ENCODE measurements at regions not wholly inside any gene's neighbourhood (a gene's known extent, or its start where the extent isn't known, plus 50 kb on each side); places are given as distances from the start of the nearest gene placed in this dataset.

GRCh38 chr12:127286281-127286680 lies 980.7 kb upstream of the TMEM132C start:
- H3K9me3 ChIP-seq (replicated peaks; ENCODE audit: control insufficient read depth, insufficient read depth, low read length), result no peaks in the 10 kb centered on the region; the same call in 2 of the 3 replicates
- no peaks in the 10 kb centered on the region for H3K79me2 ChIP-seq (ENCODE audit: control insufficient read depth, insufficient read depth, low read length)
- ChIA-PET POLR2A (no interaction called here), RAD21 (ENCODE audit: unreplicated experiment) (no interaction called here), SMC1A (ENCODE audit: uncharacterized antibody, unreplicated experiment) (no interaction called here), CTCF (interaction anchor here (0.9 to 1.1 kb wide), 2 partner anchors 9 to 18 kb away, joined by 3 read pairs; no protein-coding TSS in a partner anchor)
- H2AFZ ChIP-seq (ENCODE audit: control insufficient read depth, low read depth, low read length), result no peak overlapping the region
- H3K36me3 ChIP-seq (ENCODE audit: control insufficient read depth in 2 of 2, insufficient read depth in 2 of 2, low read length in 1 of 2), result no peaks in the 10 kb centered on the region
- intact Hi-C loops (cut with micrococcal nuclease; ENCODE audit: unreplicated experiment) (no loop called here), in situ Hi-C loops (cut with MboI) (no loop called here)
- no peak for TF ChIP-seq ATF3 (IDR thresholded peaks at IDR 0.05; ENCODE audit: borderline replicate concordance, extremely low read depth, low read depth, low read length)
- TF ChIP-seq RFX5 (IDR thresholded peaks at IDR 0.05; ENCODE audit: low read depth, low read length), result no peak
- no peak for TF ChIP-seq ELK1 (IDR thresholded peaks at IDR 0.05; ENCODE audit: low read depth, low read length)
- TF ChIP-seq LARP7 (IDR thresholded peaks at IDR 0.05), result no peak
- TF ChIP-seq E2F4 (IDR thresholded peaks at IDR 0.05; ENCODE audit: low read depth, low read length), result no peak
- TF ChIP-seq CHD2 (IDR thresholded peaks at IDR 0.05; ENCODE audit: borderline replicate concordance, low read depth, low read length), result no peak
- TF ChIP-seq RELA (IDR thresholded peaks at IDR 0.05; ENCODE audit: borderline replicate concordance, partially characterized antibody), result no peak
- no peaks in the 10 kb centered on the region for H4K20me1 ChIP-seq (ENCODE audit: control insufficient read depth, insufficient read depth)
- H3K9ac ChIP-seq (ENCODE audit: control insufficient read depth, insufficient read depth, low read length), result no peak overlapping the region
- H3K4me1 ChIP-seq (ENCODE audit: control insufficient read depth, insufficient read depth, low read length), result no peaks in the 10 kb centered on the region
- no peak for DNase-seq (ENCODE audit: low read depth, low spot score)
- WGBS (ENCODE audit: insufficient coverage, insufficient replicate concordance, low lambda C conversion rate, missing lambda C conversion rate), result 6% methylated on average over 3 of the region's 3 CpGs
- H3K4me3 ChIP-seq, result no peak overlapping the region
- H3K27me3 ChIP-seq (replicated peaks in 1 of 2; ENCODE audit: control insufficient read depth in 2 of 2, insufficient read depth in 2 of 2, low read length in 1 of 2), result no peaks in the 10 kb centered on the region
- H3K27ac ChIP-seq (ENCODE audit: control insufficient read depth, insufficient read depth), result no peak overlapping the region
- no TSS peak for BruUV-seq (replicated peaks)
- no peak overlapping the region for H3K4me2 ChIP-seq (ENCODE audit: control insufficient read depth, insufficient read depth)
- ATAC-seq, result no peak
- no peak for FAIRE-seq
